ENCODE measurements at regions not wholly inside any gene's neighbourhood (a gene's known extent, or its start where the extent isn't known, plus 50 kb on each side); places are given as distances from the start of the nearest gene placed in this dataset.

- DNase-seq = peak in 53 of 56 donors; percentile 12 to 83 (median 54)
These were observed 1658.6 kb upstream of the MIR17HG start for GRCh38 chr13:89688918-89689317.

- DNase-seq = no peak
These were observed 1653.0 kb upstream of the MIR17HG start for GRCh38 chr13:89694451-89694850.

GRCh38 chr13:89695343-89696257 lies 1651.9 kb upstream of the MIR17HG start:
- peak in 27 of 56 donors; percentile 0 to 47 (median 12) for DNase-seq

- no peak for DNase-seq
These were observed 1645.6 kb upstream of the MIR17HG start for GRCh38 chr13:89701913-89702312.

GRCh38 chr13:89704040-89704439 lies 1643.4 kb upstream of the MIR17HG start:
- DNase-seq = no peak

GRCh38 chr13:89708013-89708412 lies 1639.5 kb upstream of the MIR17HG start:
- DNase-seq = no peak

DNA sequence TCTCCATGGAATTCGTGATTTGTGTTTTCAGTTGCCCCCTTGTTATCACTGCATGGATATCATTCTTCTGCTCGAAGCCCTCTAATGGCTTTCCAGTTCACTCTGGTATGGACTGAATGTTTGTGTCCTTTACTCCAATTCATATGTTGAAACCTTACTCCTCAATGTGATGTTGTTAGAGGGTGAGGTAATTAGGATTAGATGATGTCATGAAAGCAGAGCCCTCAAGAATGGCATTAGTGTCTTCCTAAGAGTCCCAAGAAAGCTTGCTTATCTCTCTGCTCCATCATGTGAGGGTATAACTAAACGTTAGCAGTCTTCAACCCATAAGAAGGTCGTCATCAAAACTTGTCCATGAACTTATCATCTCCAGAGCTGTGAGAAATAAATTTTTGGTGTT lies 1626.3 kb upstream of the MIR17HG start:
- no peak for DNase-seq

- no peak for DNase-seq
These were observed 1620.6 kb upstream of the MIR17HG start for GRCh38 chr13:89726690-89727435.

- no peak for DNase-seq
These were observed 1613.7 kb upstream of the MIR17HG start for GRCh38 chr13:89733829-89734228.

- DNase-seq = no peak
These were observed 1610.4 kb upstream of the MIR17HG start for GRCh38 chr13:89737051-89737450.

- no peak for DNase-seq
These were observed 1609.4 kb upstream of the MIR17HG start for GRCh38 chr13:89738072-89738471.

DNA sequence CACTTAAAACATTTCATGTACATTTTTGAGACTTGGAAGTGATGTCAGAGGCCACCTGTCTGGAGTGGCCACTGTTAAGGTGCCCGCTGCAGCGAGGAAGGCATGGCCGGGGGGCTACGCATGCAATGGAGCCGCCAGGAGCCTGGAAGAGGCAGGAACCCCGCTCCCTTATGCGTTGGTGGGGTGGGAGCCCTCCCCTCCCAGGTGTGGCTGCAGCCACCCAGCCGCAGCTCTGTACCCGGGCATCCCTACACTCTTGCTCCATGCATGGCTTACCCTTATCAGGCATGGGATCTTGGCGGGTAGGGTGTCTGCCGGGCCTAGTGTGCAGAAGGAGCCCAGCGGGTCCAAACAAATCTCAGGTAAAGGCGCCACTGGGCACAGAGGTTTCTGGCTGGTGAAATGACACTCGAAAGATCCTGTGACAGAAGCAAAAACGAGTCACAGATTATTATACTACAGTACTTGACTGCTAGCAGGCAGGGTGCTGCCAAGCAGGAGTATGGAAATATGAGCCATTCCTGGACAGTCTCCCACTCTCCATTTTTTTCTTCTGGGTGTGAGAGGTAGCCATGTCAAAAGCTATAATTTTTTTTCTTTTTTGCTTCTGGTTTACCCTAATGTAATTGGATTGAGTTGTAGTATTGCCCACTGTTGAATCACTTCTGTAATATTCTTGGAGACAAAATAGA lies 1606.3 kb upstream of the MIR17HG start:
- no peak for DNase-seq

DNA sequence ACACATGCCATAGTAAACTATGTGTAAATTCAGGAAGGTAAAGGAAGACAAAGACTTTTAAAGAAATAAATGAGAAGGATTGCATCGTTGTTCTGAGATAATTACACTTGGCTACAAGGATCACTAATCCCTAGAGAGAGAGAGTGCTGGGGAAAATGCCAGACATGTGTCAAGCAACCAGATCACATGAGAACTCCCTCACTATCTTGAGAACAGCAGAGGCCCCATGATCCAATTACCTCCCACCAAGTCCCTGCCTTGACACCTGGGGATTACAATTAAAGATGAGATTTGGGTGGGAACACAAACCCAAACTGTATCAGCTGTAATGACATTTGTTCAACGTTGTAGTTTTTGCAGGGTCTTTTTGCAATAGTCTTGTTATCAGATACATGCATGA lies 1600.9 kb upstream of the MIR17HG start:
- DNase-seq = no peak

GRCh38 chr13:89748716-89749115 lies 1598.8 kb upstream of the MIR17HG start:
- no peak for DNase-seq

- no peak for DNase-seq
These were observed 1597.6 kb upstream of the MIR17HG start for GRCh38 chr13:89749888-89750287.

DNA sequence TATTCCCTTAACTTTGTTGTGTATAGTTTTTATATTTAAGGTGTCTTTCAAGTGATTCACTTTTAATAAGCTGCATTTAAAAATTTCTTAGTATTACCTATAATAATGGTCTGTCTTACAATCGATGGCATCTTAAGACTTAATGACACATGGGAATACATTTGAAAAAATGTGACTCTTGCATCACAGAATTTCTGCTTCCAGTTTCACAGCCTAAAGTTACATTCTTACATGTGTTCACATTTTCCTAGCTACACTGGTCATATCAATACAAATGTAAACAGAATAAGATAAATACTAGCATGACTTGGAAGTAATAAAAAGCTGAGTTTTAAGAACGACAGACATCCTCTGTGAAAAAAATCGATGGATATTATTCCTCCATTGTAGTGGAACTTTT lies 1597.1 kb upstream of the MIR17HG start:
- no peak for DNase-seq

DNA sequence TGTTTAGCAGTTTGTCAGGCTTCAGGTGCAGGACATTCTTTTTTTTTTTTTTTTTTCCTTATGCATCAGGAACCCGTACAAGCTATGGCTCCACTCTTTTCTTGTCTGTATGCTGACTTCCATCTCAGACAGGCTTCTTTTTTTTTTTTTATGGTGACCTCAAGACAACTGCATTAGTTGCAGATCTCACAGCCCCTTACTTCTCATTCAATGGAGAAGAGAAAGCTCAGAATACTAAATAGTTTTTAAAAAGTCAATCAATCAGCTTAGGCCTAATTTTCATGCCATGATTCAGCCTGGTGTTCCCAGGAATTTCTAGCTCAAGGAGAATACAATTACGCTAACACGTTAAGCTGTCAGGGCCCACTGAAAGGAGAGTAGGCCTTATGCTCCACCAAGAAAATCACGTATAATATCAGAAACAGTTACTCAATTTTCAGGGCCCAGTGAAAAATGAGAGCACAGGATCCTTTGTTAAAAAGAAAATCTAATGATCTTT lies 1596.0 kb upstream of the MIR17HG start:
- DNase-seq = no peak

GRCh38 chr13:89752394-89752793 lies 1595.1 kb upstream of the MIR17HG start:
- DNase-seq = no peak

DNA sequence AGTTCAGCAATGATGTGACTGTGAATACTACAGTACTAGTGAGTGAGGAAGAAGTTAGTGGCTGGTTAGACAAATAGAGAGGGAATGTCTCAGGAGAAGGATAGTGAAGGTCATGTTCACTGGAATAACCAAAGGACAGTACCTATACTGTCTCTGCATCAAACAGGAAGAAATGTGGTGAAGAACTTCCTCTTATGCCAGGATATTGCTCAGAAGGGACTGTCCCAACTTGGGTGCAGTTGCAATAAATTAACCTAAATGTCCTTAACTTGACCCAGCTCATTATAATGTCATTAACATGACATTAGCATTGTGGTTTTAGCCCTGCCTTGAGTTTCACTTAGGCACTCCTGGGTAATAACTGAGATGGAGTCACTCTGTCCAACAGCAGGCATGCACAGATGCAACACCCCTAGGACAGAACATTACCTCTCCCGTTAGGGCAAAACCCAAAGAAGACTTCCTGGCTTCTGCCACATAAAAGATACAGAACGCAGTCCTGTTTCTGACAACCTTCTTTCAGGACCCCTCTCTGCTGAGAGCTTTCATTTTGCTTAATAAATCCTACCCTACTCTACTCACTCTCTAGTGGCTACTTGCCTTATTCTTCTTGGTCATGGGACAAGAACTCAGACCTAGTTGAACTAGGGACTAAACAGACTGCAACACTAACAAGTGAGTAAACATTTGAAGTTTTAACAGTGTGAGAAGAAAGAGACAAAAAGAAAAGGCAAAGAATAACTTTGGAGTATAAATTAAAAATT lies 1591.6 kb upstream of the MIR17HG start:
- no peak for DNase-seq

DNA sequence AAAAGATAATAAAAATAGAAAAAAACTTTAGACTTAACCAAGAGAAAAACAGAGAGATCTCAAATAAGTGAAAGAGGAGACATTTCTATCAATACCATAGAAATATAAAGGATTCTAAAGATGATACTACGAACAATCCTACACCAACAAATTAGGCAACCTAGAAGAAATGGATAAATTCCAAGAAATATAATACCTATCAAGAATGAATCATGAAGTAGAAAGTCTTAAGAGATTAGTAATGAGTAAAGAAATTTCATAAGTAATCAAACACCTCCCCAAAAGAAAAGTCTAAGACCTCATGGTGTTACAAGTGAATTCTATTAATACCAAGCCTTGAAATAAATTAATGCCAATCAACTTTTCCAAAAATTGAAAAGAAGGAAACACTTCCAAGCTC lies 1584.5 kb upstream of the MIR17HG start:
- no peak for DNase-seq

- DNase-seq = no peak
These were observed 1564.2 kb upstream of the MIR17HG start for GRCh38 chr13:89783221-89783755.
